Transverse colon (tissue), 4 donors: ENCODE measurements at regions not wholly inside any gene's neighbourhood (a gene's known extent, or its start where the extent isn't known, plus 50 kb on each side); places are given as distances from the start of the nearest gene placed in this dataset.

Source experiments
- EP300 ChIP-seq: sonication (generic); formaldehyde crosslinking; IDR thresholded peaks from one replicate; pipeline ENCODE4 v1.6.1; 2017; ENCODE audit warnings: antibody characterized with exemption, low read depth
- POLR2A ChIP-seq: fragments of 450-650 bp; IDR thresholded peaks from one replicate; pipeline ENCODE4 v1.6.1; 2016; ENCODE audit warnings: antibody characterized with exemption, mild to moderate bottlenecking, moderate library complexity
- POLR2AphosphoS5 ChIP-seq, 3 donors: sonication (generic); formaldehyde crosslinking; IDR thresholded peaks; one replicate each; pipeline ENCODE4 v1.6.1; 2016; ENCODE audit warnings: antibody characterized with exemption in 3 of 3
- TF ChIP-seq, protein P1 (sequence below), 5 experiments: fragments of 200-600 bp in 3 of 5; fragments of 450-650 bp in 2 of 5; sonication (generic) in 3 of 5; IDR thresholded peaks; 1 replicate in 2 of 5; 2 replicates in 3 of 5; pipeline ENCODE4 v1.5.1; 2016 to 2017; ENCODE audit warnings: antibody characterized with exemption in 5 of 5, inconsistent platforms in 3 of 5, mild to moderate bottlenecking in 2 of 5, moderate library complexity in 1 of 5

DNA sequence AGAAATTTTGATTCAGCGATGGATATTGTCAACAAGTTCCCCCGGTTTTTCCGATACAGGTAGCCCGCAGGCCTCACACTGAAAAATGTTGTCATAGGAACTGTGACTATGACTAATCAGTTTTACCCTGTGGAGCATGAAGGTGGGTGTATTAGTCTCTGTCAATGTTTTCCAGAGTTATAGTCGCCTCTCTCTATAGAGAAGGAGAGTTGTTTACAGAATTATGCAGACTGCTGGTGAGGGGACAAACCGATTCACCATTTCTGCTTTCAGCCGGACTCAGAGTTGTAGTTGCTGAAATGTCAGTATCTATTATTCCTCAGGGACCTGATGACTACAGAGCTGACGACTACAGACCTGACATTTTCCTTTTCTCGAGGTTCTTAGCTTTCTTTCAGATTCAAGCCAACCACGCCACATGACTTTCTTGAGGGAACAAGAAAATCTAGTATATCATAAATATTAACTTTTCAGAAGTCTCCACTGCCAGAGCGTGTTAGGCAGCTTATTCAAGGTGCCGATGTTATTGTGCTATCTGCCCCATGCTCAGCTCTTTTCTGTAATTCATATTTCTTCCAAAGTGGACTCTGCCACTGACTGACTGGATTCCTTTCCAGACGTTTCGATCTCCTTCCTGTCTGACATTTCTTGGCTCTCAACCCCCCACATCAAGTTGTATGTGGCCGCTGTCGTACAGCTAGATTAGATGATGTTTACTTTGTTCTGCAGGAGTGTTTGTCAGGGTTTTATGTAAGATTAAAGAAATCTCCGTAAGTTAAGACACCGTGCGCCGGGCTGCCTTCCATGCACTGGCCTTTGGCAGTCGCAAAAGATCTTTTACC is 178.1 kb downstream of the FGF1 start:
- TF ChIP-seq, protein P1, sequence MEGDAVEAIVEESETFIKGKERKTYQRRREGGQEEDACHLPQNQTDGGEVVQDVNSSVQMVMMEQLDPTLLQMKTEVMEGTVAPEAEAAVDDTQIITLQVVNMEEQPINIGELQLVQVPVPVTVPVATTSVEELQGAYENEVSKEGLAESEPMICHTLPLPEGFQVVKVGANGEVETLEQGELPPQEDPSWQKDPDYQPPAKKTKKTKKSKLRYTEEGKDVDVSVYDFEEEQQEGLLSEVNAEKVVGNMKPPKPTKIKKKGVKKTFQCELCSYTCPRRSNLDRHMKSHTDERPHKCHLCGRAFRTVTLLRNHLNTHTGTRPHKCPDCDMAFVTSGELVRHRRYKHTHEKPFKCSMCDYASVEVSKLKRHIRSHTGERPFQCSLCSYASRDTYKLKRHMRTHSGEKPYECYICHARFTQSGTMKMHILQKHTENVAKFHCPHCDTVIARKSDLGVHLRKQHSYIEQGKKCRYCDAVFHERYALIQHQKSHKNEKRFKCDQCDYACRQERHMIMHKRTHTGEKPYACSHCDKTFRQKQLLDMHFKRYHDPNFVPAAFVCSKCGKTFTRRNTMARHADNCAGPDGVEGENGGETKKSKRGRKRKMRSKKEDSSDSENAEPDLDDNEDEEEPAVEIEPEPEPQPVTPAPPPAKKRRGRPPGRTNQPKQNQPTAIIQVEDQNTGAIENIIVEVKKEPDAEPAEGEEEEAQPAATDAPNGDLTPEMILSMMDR (IDR thresholded peaks at IDR 0.05), result no peak
- TF ChIP-seq POLR2AphosphoS5 (IDR thresholded peaks at IDR 0.05), result no peak
- no peak for TF ChIP-seq POLR2A
- no peak for TF ChIP-seq EP300
